Activated CD4-positive, CD25-positive, alpha-beta regulatory T cell treated with anti-CD3 and anti-CD28 coated beads, Interleukin-2, amount 50 U/mL, for 72 hours (primary cell): ENCODE measurements at regions not wholly inside any gene's neighbourhood (a gene's known extent, or its start where the extent isn't known, plus 50 kb on each side); places are given as distances from the start of the nearest gene placed in this dataset.

ENCODE experiments used
- DNase-seq: peaks from one replicate; pipeline ENCODE4 v3.0.0; 2021

- no peak for DNase-seq
These were observed 805.9 kb downstream of the TLE1 start for GRCh38 chr9:80883426-80883825.

- DNase-seq, result no peak
These were observed 807.4 kb downstream of the TLE1 start for GRCh38 chr9:80881940-80882339.

- DNase-seq, result no peak
These were observed 808.0 kb downstream of the TLE1 start for GRCh38 chr9:80881320-80881719.

GRCh38 chr9:80878556-80878955, 810.8 kb downstream of the TLE1 start:
- DNase-seq, result no peak

- no peak for DNase-seq
These were observed 813.4 kb downstream of the TLE1 start for GRCh38 chr9:80875947-80876346.

GRCh38 chr9:80874276-80874675, 815.1 kb downstream of the TLE1 start:
- no peak for DNase-seq

- DNase-seq, result no peak
These were observed 815.5 kb downstream of the TLE1 start for GRCh38 chr9:80873861-80874260.

- DNase-seq, result no peak
These were observed 817.8 kb downstream of the TLE1 start for GRCh38 chr9:80871596-80871995.

- no peak for DNase-seq
These were observed 821.6 kb downstream of the TLE1 start for GRCh38 chr9:80867731-80868130.

- no peak for DNase-seq
These were observed 822.6 kb downstream of the TLE1 start for GRCh38 chr9:80866576-80867227.

GRCh38 chr9:80866121-80866520, 823.2 kb downstream of the TLE1 start:
- DNase-seq, result no peak

- no peak for DNase-seq
These were observed 846.3 kb downstream of the TLE1 start for GRCh38 chr9:80843028-80843427.

GRCh38 chr9:80842389-80842788, 847.0 kb downstream of the TLE1 start:
- no peak for DNase-seq

- no peak for DNase-seq
These were observed 847.5 kb downstream of the TLE1 start for GRCh38 chr9:80841888-80842287.

GRCh38 chr9:80839821-80840675, 849.3 kb downstream of the TLE1 start:
- no peak for DNase-seq

- DNase-seq, result no peak
These were observed 853.3 kb downstream of the TLE1 start for GRCh38 chr9:80836013-80836412.

GRCh38 chr9:80831751-80832150, 857.6 kb downstream of the TLE1 start:
- DNase-seq, result no peak

- no peak for DNase-seq
These were observed 877.7 kb downstream of the TLE1 start for GRCh38 chr9:80811656-80812055.

GRCh38 chr9:80811003-80811402, 878.3 kb downstream of the TLE1 start:
- no peak for DNase-seq

GRCh38 chr9:80806671-80807070, 882.7 kb downstream of the TLE1 start:
- no peak for DNase-seq

- no peak for DNase-seq
These were observed 884.5 kb downstream of the TLE1 start for GRCh38 chr9:80804873-80805272.

- no peak for DNase-seq
These were observed 891.3 kb downstream of the TLE1 start for GRCh38 chr9:80797831-80798688.

GRCh38 chr9:80797101-80797829, 892.1 kb downstream of the TLE1 start:
- no peak for DNase-seq
